Nephron progenitor cell (in vitro differentiated cells): ENCODE measurements at regions not wholly inside any gene's neighbourhood (a gene's known extent, or its start where the extent isn't known, plus 50 kb on each side); places are given as distances from the start of the nearest gene placed in this dataset.
A peak's percentile ranks its signal among the peaks of the same experiment; 100 is the strongest.
"Not testable (repeated sequence)": the region's sequence is repeated elsewhere in the genome, so short reads cannot be mapped to it uniquely, and the experiment has no call there.

Source experiments
- DNase-seq: peaks from one replicate; pipeline ENCODE4 v3.0.0; 2021
- H3K27ac Mint-ChIP-seq: 2 replicates; pipeline ENCODE4 v1.8.0; 2021; ENCODE audit warnings: mild to moderate bottlenecking, moderate library complexity, mixed read lengths
- H3K27me3 Mint-ChIP-seq: 2 replicates; pipeline ENCODE4 v1.8.0; 2021; ENCODE audit warnings: mild to moderate bottlenecking, low read depth, mixed read lengths; ENCODE audit not compliant: poor library complexity
- H3K36me3 Mint-ChIP-seq: 2 replicates; pipeline ENCODE4 v1.8.0; 2021; ENCODE audit warnings: low read depth, mixed read lengths
- H3K4me1 Mint-ChIP-seq: 2 replicates; pipeline ENCODE4 v1.8.0; 2021; ENCODE audit warnings: mixed read lengths
- H3K4me3 Mint-ChIP-seq: 2 replicates; pipeline ENCODE4 v1.8.0; 2021; ENCODE audit warnings: mild to moderate bottlenecking, moderate library complexity, mixed read lengths
- H3K9me3 Mint-ChIP-seq: 2 replicates; pipeline ENCODE4 v1.8.0; 2021; ENCODE audit warnings: mild to moderate bottlenecking, moderate library complexity, mixed read lengths
- CTCF ChIP-seq: fragments of 200-600 bp; sonication (generic); IDR thresholded peaks from 2 replicates; pipeline ENCODE4 v1.5.0; 2021; ENCODE audit warnings: antibody characterized with exemption

DNA sequence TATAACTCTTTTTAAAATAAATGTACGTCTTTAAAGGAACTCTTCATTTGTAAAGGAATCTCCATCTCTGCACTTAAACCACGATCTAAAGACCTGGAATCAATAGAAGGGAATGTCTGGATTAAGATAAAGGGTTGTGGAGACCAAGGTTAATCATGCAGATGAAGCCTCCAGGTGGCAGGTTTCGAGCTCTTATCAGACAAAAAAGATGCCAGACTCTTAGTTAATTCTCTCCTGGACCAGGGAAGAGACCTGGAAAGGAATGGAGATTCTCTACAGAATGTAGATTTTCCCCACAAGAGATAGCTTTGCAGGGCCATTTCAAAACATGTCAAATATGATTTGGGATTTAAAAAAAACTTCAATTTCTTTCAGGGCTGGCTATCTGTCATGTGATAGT lies 71.5 kb upstream of the SSTR4 start:
- no peak overlapping the region for H3K4me3 Mint-ChIP-seq

DNA sequence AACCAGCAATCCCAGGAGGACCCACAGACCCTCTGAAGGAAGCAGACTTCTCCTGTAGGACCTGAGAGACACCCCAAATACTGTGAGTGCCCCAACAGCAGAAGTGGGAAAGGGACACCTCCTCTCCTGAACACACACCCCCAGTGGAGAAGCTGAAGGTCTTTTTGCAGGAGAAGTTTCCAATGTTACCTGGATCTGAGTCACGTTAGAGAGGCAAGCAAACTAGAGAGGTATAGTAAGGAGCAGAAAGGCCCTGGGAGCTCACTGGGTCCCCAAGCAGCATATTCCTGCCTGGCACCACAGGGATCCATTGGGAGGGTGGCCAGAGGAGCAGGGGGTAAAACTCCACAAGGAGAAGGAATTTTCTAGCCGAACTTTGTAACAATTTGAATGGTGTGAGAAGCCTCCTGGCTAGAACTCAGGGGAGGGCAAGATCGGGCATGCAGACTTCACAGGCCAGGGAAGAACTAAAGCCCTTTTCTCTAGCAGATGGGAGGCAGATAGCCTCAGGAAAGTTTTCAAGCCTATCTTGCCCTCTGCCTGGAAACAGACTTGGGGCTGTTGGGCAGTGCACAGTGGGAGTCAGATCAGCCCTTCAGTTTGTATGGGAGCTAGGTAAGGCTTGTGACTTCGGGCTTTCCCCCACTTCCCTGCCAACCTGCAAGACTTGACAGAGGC lies 68.2 kb upstream of the SSTR4 start:
- peaks cover 17% of the 10 kb centered on the region for H3K9me3 Mint-ChIP-seq
- no peak for DNase-seq
- TF ChIP-seq CTCF, result no peak
- H3K27me3 Mint-ChIP-seq, result peaks cover 5% of the 10 kb centered on the region
- H3K4me1 Mint-ChIP-seq, result no peaks in the 10 kb centered on the region
- H3K4me3 Mint-ChIP-seq, result no peak overlapping the region
- H3K36me3 Mint-ChIP-seq, result no peaks in the 10 kb centered on the region
- no peak overlapping the region for H3K27ac Mint-ChIP-seq

More for the DNA sequence above, 71.5 kb upstream of the SSTR4 start:
- DNase-seq, result no peak
- no peak overlapping the region for H3K27ac Mint-ChIP-seq
- peaks cover 13% of the 10 kb centered on the region for H3K9me3 Mint-ChIP-seq
- no peaks in the 10 kb centered on the region for H3K36me3 Mint-ChIP-seq
- H3K4me1 Mint-ChIP-seq, result no peaks in the 10 kb centered on the region
- H3K27me3 Mint-ChIP-seq, result peaks cover 13% of the 10 kb centered on the region
- TF ChIP-seq CTCF, result no peak

GRCh38 chr20:22967706-22968105 lies 67.4 kb upstream of the SSTR4 start:
- H3K36me3 Mint-ChIP-seq, H3K27ac Mint-ChIP-seq, H3K27me3 Mint-ChIP-seq, H3K4me1 Mint-ChIP-seq, DNase-seq, H3K4me3 Mint-ChIP-seq: not testable (repeated sequence)
- H3K9me3 Mint-ChIP-seq, result peaks cover 17% of the 10 kb centered on the region

- DNase-seq, H3K4me1 Mint-ChIP-seq, H3K36me3 Mint-ChIP-seq, H3K27ac Mint-ChIP-seq, H3K4me3 Mint-ChIP-seq, H3K27me3 Mint-ChIP-seq: not testable (repeated sequence)
- H3K9me3 Mint-ChIP-seq, result peaks cover 21% of the 10 kb centered on the region
Measured at GRCh38 chr20:22969031-22969430, 66.1 kb upstream of the SSTR4 start.

DNA sequence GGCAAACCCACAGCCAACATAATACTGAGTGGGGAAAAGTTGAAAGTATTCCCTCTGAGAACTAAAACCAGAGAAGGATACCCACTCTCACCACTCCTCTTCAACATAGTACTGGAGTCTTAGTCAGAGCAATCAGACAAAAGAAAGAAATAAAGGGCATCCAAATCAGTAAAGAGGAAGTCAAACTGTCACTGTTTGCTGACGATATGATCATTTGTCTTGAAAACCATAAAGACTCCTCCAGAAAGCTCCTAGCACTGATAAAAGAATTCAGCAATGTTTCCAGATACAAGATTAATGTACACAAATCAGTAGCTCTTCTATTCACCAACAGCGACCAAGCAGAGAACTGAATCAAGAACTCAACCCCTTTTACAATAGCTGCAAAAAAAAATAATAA lies 64.0 kb upstream of the SSTR4 start:
- not testable (repeated sequence) for H3K27ac Mint-ChIP-seq, H3K4me1 Mint-ChIP-seq, H3K27me3 Mint-ChIP-seq, DNase-seq, H3K4me3 Mint-ChIP-seq, H3K36me3 Mint-ChIP-seq
- peaks cover 21% of the 10 kb centered on the region for H3K9me3 Mint-ChIP-seq

GRCh38 chr20:22974354-22974753 lies 60.8 kb upstream of the SSTR4 start:
- DNase-seq, result no peak
- Mint-ChIP-seq H3K4me1 (no peaks in the 10 kb centered on the region), H3K4me3 (no peak overlapping the region), H3K27ac (no peak overlapping the region), H3K9me3 (peaks cover 7% of the 10 kb centered on the region), H3K27me3 (peaks cover 4% of the 10 kb centered on the region), H3K36me3 (no peaks in the 10 kb centered on the region)
- peak; percentile 31 for TF ChIP-seq CTCF

- Mint-ChIP-seq H3K36me3 (no peaks in the 10 kb centered on the region), H3K27me3 (peaks cover 8% of the 10 kb centered on the region), H3K27ac (no peak overlapping the region), H3K4me3 (no peak overlapping the region), H3K4me1 (no peaks in the 10 kb centered on the region), H3K9me3 (peaks cover 16% of the 10 kb centered on the region)
- TF ChIP-seq CTCF, result no peak
- DNase-seq, result no peak
Measured at GRCh38 chr20:22977047-22977785, 57.9 kb upstream of the SSTR4 start.
